ENCODE measurements at regions not wholly inside any gene's neighbourhood (a gene's known extent, or its start where the extent isn't known, plus 50 kb on each side); places are given as distances from the start of the nearest gene placed in this dataset.
A peak's percentile ranks its signal among the peaks of the same experiment; 100 is the strongest.
"Not testable (repeated sequence)": the region's sequence is repeated elsewhere in the genome, so short reads cannot be mapped to it uniquely, and the experiment has no call there.

DNA sequence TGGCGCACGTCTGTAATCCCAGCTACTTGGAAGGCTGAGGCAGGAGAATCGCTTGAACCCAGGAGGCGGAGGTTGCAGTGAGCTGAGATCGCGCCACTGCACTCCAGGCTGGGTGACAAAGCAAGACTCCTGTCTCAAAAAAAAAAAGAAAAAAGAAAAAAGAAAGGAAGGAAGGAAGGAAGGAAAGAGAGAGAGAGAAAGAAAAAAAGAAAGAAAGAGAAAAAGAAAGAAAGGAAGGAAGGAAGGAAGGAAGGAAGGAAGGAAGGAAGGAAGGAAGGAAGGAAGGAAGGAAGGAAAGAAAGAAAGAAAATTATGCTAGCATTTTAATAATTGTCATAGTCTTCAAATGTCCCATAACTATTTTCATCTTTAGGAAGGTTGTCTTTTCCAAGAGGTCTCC is 198.7 kb downstream of the TBX18 start:
- H3K27me3 ChIP-seq (ENCODE audit: control insufficient read depth in 2 of 2, insufficient read depth in 2 of 2, low read length in 2 of 2); ATAC-seq; H3K36me3 ChIP-seq (ENCODE audit: control insufficient read depth, insufficient read depth, low read length); DNase-seq (ENCODE audit: extremely low read depth in 1 of 4, low spot score in 3 of 4); H3K4me1 ChIP-seq (replicated peaks in 1 of 2; ENCODE audit: control insufficient read depth in 2 of 2, insufficient read depth in 2 of 2, low read length in 2 of 2); H3K4me3 ChIP-seq; H3K27ac ChIP-seq (ENCODE audit: extremely low read depth, low read depth, low read length); H4K20me1 ChIP-seq (replicated peaks; ENCODE audit: control insufficient read depth, insufficient read depth, low read length); H3K4me2 ChIP-seq (ENCODE audit: insufficient read depth, low read length); H3K9me3 ChIP-seq (replicated peaks; ENCODE audit: control insufficient read depth, insufficient read depth, low read depth, low read length); H3K9me1 ChIP-seq (ENCODE audit: control insufficient read depth, insufficient read depth, low read length); H3K79me2 ChIP-seq (ENCODE audit: control insufficient read depth, insufficient read depth, low read length); H3K9ac ChIP-seq (ENCODE audit: insufficient read depth in 1 of 2, low read depth in 2 of 2, low read length in 2 of 2); FAIRE-seq; CTCF ChIA-PET (ENCODE audit: low intra/inter-chr PET ratio); BruUV-seq (replicated peaks); H2AFZ ChIP-seq (ENCODE audit: low read depth, low read length); in situ Hi-C loops (cut with MboI): not testable (repeated sequence)
- intact Hi-C loops (cut with micrococcal nuclease): loop anchor here (5.0 kb wide), 1 partner anchor 138 kb away; no protein-coding TSS in a partner anchor
- POLR2A ChIA-PET: interaction anchor here (0.6 kb wide), 1 partner anchor 319 kb away, joined by 4 read pairs; no protein-coding TSS in a partner anchor
- WGBS (ENCODE audit: insufficient coverage, low coverage, missing lambda C conversion rate): 0% methylated on average over 4 of the region's 6 CpGs
- peak; percentile 74; the same call in 1 of the 2 replicates for TF ChIP-seq ZNF512 (tag; IDR thresholded peaks at IDR 0.05)

- H3K27me3 ChIP-seq (ENCODE audit: control insufficient read depth in 2 of 2, insufficient read depth in 2 of 2, low read length in 2 of 2): no peaks in the 10 kb centered on the region
- no peak overlapping the region for H3K4me3 ChIP-seq
- H3K79me2 ChIP-seq (ENCODE audit: control insufficient read depth, insufficient read depth, low read length): no peaks in the 10 kb centered on the region
- no peaks in the 10 kb centered on the region for H3K9me1 ChIP-seq (ENCODE audit: control insufficient read depth, insufficient read depth, low read length)
- no peaks in the 10 kb centered on the region for H3K9me3 ChIP-seq (replicated peaks; ENCODE audit: control insufficient read depth, insufficient read depth, low read depth, low read length)
- H2AFZ ChIP-seq (ENCODE audit: low read depth, low read length): no peak overlapping the region
- ATAC-seq (no peak), FAIRE-seq (no peak), DNase-seq (ENCODE audit: extremely low read depth in 1 of 4, low spot score in 3 of 4) (no peak)
- no peaks in the 10 kb centered on the region for H3K4me1 ChIP-seq (replicated peaks in 1 of 2; ENCODE audit: control insufficient read depth in 2 of 2, insufficient read depth in 2 of 2, low read length in 2 of 2)
- H3K4me2 ChIP-seq (ENCODE audit: insufficient read depth, low read length): no peak overlapping the region
- in situ Hi-C loops (cut with MboI) (no loop called here), intact Hi-C loops (cut with micrococcal nuclease) (no loop called here)
- CTCF ChIA-PET (ENCODE audit: low intra/inter-chr PET ratio): no interaction called here
- no peaks in the 10 kb centered on the region for H4K20me1 ChIP-seq (replicated peaks; ENCODE audit: control insufficient read depth, insufficient read depth, low read length)
- H3K9ac ChIP-seq (ENCODE audit: insufficient read depth in 1 of 2, low read depth in 2 of 2, low read length in 2 of 2): no peak overlapping the region
- no peak overlapping the region for H3K27ac ChIP-seq (ENCODE audit: extremely low read depth, low read depth, low read length)
- no TSS peak for BruUV-seq (replicated peaks)
- H3K36me3 ChIP-seq (ENCODE audit: control insufficient read depth, insufficient read depth, low read length): no peaks in the 10 kb centered on the region
- WGBS (ENCODE audit: insufficient coverage, low coverage, missing lambda C conversion rate): 2% methylated on average over 9 of the region's 9 CpGs
- POLR2A ChIA-PET: no interaction called here
- no peak for TF ChIP-seq E2F3 (CRISPR knock-in tag; IDR thresholded peaks at IDR 0.05)
- no peak for TF ChIP-seq ELF1 (tag; IDR thresholded peaks at IDR 0.05)
- no peak for TF ChIP-seq NCOA1 (IDR thresholded peaks at IDR 0.05; ENCODE audit: low read depth)
- TF ChIP-seq NRF1 (conservative IDR thresholded peaks at IDR 0.05 in 1 of 2, IDR thresholded peaks at IDR 0.05 in 1 of 2): no peak
- no peak for TF ChIP-seq MCM2 (IDR thresholded peaks at IDR 0.05; ENCODE audit: low read depth)
- no peak for TF ChIP-seq PYGO2 (tag; IDR thresholded peaks at IDR 0.05)
- no peak for TF ChIP-seq LEF1 (IDR thresholded peaks at IDR 0.05)
- TF ChIP-seq USF2 (CRISPR knock-in tag; IDR thresholded peaks at IDR 0.05): no peak
- no peak for TF ChIP-seq KDM1A (IDR thresholded peaks at IDR 0.05)
- no peak for TF ChIP-seq SMARCE1 (IDR thresholded peaks at IDR 0.05)
- no peak for TF ChIP-seq ZNF431 (CRISPR knock-in tag; IDR thresholded peaks at IDR 0.05)
- no peak for TF ChIP-seq NEUROD1 (IDR thresholded peaks at IDR 0.05; ENCODE audit: borderline replicate concordance, low read depth, low read length, partially characterized antibody)
These were observed 203.7 kb downstream of the TBX18 start for GRCh38 chr6:84560436-84561390.

Data from K562 (cell line).